Lower leg skin (tissue), 3 donors: ENCODE measurements at regions not wholly inside any gene's neighbourhood (a gene's known extent, or its start where the extent isn't known, plus 50 kb on each side); places are given as distances from the start of the nearest gene placed in this dataset.

ENCODE experiments used
- POLR2A ChIP-seq, 2 donors: fragments of 450-650 bp; IDR thresholded peaks; one replicate each; pipeline ENCODE4 v1.6.1; 2016 to 2017; ENCODE audit warnings: antibody characterized with exemption in 2 of 2, mild to moderate bottlenecking in 1 of 2, moderate library complexity in 1 of 2
- TF ChIP-seq, protein P1 (sequence below), 3 donors: fragments of 450-650 bp; IDR thresholded peaks; one replicate each; pipeline ENCODE4 v1.5.1; 2016; ENCODE audit warnings: antibody characterized with exemption in 3 of 3, mild to moderate bottlenecking in 3 of 3, moderate library complexity in 2 of 3

DNA sequence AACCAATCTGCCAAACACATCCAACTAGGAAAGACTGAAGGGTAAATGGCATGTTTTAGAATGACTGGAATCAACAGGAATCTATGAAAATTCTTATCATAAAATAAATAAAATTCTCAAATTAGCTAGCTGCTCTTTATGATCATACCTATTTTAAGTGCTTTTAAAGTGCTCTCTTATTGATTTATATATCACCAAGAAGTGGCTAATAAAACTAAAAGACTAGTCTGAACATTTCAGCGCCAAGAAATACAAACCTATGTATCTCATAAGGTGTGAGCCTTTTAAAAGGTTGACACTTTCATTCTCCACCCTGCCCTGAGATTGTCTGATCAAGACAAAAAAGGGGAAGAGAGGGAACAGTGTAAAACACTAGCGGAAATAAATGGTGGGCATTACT is 136.8 kb upstream of the ARHGAP42 start:
- TF ChIP-seq, protein P1, sequence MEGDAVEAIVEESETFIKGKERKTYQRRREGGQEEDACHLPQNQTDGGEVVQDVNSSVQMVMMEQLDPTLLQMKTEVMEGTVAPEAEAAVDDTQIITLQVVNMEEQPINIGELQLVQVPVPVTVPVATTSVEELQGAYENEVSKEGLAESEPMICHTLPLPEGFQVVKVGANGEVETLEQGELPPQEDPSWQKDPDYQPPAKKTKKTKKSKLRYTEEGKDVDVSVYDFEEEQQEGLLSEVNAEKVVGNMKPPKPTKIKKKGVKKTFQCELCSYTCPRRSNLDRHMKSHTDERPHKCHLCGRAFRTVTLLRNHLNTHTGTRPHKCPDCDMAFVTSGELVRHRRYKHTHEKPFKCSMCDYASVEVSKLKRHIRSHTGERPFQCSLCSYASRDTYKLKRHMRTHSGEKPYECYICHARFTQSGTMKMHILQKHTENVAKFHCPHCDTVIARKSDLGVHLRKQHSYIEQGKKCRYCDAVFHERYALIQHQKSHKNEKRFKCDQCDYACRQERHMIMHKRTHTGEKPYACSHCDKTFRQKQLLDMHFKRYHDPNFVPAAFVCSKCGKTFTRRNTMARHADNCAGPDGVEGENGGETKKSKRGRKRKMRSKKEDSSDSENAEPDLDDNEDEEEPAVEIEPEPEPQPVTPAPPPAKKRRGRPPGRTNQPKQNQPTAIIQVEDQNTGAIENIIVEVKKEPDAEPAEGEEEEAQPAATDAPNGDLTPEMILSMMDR (IDR thresholded peaks at IDR 0.05): no peak
- TF ChIP-seq POLR2A (IDR thresholded peaks at IDR 0.05): no peak
